Thyroid gland (tissue), 4 donors: ENCODE measurements at regions not wholly inside any gene's neighbourhood (a gene's known extent, or its start where the extent isn't known, plus 50 kb on each side); places are given as distances from the start of the nearest gene placed in this dataset.

Source experiments
- POLR2A ChIP-seq, 2 donors: fragments of 450-650 bp; IDR thresholded peaks; one replicate each; pipeline ENCODE4 v1.6.1; 2017; ENCODE audit warnings: antibody characterized with exemption in 2 of 2, mild to moderate bottlenecking in 2 of 2, moderate library complexity in 1 of 2
- TF ChIP-seq, protein P1 (sequence below), 6 experiments: fragments of 200-600 bp in 3 of 6; fragments of 450-650 bp in 3 of 6; sonication (generic) in 3 of 6; IDR thresholded peaks; one replicate each; pipeline ENCODE4 v1.5.1; 2016 to 2019; ENCODE audit warnings: antibody characterized with exemption in 6 of 6, mild to moderate bottlenecking in 2 of 6, inconsistent platforms in 1 of 6, moderate library complexity in 1 of 6

DNA sequence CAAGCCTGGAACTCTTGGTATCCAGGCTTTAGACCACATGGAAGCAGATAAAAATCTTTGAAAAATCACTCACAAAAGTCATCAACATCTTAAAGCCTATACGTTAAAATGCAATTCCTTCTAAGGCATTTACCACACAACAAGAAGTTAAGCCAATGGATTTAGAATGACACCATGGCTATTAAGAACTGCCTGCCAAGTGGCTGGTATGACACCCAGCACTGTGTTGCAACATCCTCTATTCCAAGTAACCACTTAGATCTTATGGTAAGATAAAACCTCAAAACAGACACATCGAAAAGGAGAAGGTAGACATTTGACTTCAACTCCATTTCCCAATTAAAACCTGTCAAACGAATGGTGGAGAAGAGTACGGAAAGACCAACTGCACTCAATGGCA, 344.2 kb upstream of the SLC30A5 start:
- no peak for TF ChIP-seq POLR2A (IDR thresholded peaks at IDR 0.05)
- TF ChIP-seq, protein P1, sequence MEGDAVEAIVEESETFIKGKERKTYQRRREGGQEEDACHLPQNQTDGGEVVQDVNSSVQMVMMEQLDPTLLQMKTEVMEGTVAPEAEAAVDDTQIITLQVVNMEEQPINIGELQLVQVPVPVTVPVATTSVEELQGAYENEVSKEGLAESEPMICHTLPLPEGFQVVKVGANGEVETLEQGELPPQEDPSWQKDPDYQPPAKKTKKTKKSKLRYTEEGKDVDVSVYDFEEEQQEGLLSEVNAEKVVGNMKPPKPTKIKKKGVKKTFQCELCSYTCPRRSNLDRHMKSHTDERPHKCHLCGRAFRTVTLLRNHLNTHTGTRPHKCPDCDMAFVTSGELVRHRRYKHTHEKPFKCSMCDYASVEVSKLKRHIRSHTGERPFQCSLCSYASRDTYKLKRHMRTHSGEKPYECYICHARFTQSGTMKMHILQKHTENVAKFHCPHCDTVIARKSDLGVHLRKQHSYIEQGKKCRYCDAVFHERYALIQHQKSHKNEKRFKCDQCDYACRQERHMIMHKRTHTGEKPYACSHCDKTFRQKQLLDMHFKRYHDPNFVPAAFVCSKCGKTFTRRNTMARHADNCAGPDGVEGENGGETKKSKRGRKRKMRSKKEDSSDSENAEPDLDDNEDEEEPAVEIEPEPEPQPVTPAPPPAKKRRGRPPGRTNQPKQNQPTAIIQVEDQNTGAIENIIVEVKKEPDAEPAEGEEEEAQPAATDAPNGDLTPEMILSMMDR (IDR thresholded peaks at IDR 0.05) = no peak
